ENCODE measurements at regions not wholly inside any gene's neighbourhood (a gene's known extent, or its start where the extent isn't known, plus 50 kb on each side); places are given as distances from the start of the nearest gene placed in this dataset.

GRCh38 chr7:67301667-67302066 lies 305.0 kb downstream of the TYW1 start:
- H2BK5ac ChIP-seq (ENCODE audit: low read depth, low read length, poor library complexity, severe bottlenecking) = no peak overlapping the region
- dilution Hi-C loops (cut with HindIII; ENCODE audit: low sequenced_read_pairs, unreplicated experiment) (no loop called here), in situ Hi-C loops (cut with MboI; ENCODE audit: low sequenced_read_pairs) (no loop called here), intact Hi-C loops (cut with micrococcal nuclease) (no loop called here)
- no peak overlapping the region for H3K18ac ChIP-seq (ENCODE audit: low read depth, low read length)
- H3K4me1 ChIP-seq (ENCODE audit: control insufficient read depth, insufficient read depth, low read length) = no peaks in the 10 kb centered on the region
- ChIA-PET CTCF (no interaction called here), POLR2A (ENCODE audit: unreplicated experiment) (interaction anchor here (0.5 kb wide), 1 partner anchor 27 kb away, joined by 4 read pairs; no protein-coding TSS in a partner anchor)
- ATAC-seq (ENCODE audit: low read depth) (no peak), DNase-seq (peak; percentile 25)
- no peaks in the 10 kb centered on the region for H3K9me3 ChIP-seq (ENCODE audit: control insufficient read depth, insufficient read depth, low read length)
- peaks cover 3% of the 10 kb centered on the region; the same call in 1 of the 2 replicates for H3K9me1 ChIP-seq (ENCODE audit: insufficient read depth, low read length)
- H3K27ac ChIP-seq (ENCODE audit: insufficient read depth, low read length) = no peak overlapping the region
- no peak overlapping the region for H4K5ac ChIP-seq (ENCODE audit: low read depth, low read length)
- H2AFZ ChIP-seq (replicated peaks; ENCODE audit: low read length, poor library complexity) = peak overlapping the region; percentile 97
- H2AK9ac ChIP-seq (replicated peaks; ENCODE audit: low read depth, low read length, poor library complexity) = no peak overlapping the region
- H4K91ac ChIP-seq (ENCODE audit: insufficient read depth, low read depth, low read length) = no peak overlapping the region
- no peak overlapping the region for H3K4ac ChIP-seq (ENCODE audit: low read depth, low read length)
- BruUV-seq (replicated peaks) = no TSS peak
- peak overlapping the region; percentile 81; the same call in 1 of the 2 replicates for H3K14ac ChIP-seq (replicated peaks; ENCODE audit: low read depth, low read length)
- no peaks in the 10 kb centered on the region for H4K20me1 ChIP-seq (ENCODE audit: insufficient read depth, low read length)
- H2BK20ac ChIP-seq (ENCODE audit: low read depth, low read length) = no peak overlapping the region
- no peaks in the 10 kb centered on the region for H3K36me3 ChIP-seq (ENCODE audit: control insufficient read depth, insufficient read depth, low read length)
- no peaks in the 10 kb centered on the region for H3K27me3 ChIP-seq (ENCODE audit: control insufficient read depth, insufficient read depth, low read length)
- no peak overlapping the region for H2BK15ac ChIP-seq (ENCODE audit: low read depth, low read length)
- peaks cover 6 to 14% of the 10 kb centered on the region in 2 experiments; a peak in 3 of 4 replicates for H3K79me1 ChIP-seq (ENCODE audit: low read depth in 1 of 2, low read length in 2 of 2)
- H3K9ac ChIP-seq (ENCODE audit: low read depth, low read length) = peak overlapping the region; percentile 59
- no peak overlapping the region for H2BK120ac ChIP-seq (ENCODE audit: low read depth, low read length)
- no peak overlapping the region for H3K23ac ChIP-seq (ENCODE audit: low read depth, low read length)
- H3K56ac ChIP-seq (ENCODE audit: extremely low read depth, insufficient read depth, low read length) = no peak overlapping the region
- peak overlapping the region; percentile 64 for H3K4me3 ChIP-seq (ENCODE audit: insufficient read depth, low read depth, low read length)
- WGBS, 2 experiments (ENCODE audit: extremely low coverage in 2 of 2, insufficient read length in 1 of 2) = no CpG with 5 or more reads among the region's 10 CpGs
- H3K4me2 ChIP-seq (ENCODE audit: low read depth, low read length) = peak overlapping the region; percentile 67
- H2AK5ac ChIP-seq (ENCODE audit: low read depth, low read length) = no peak overlapping the region
- H4K8ac ChIP-seq (ENCODE audit: low read depth in 2 of 2, low read length in 2 of 2) = peak overlapping the region in 1 of 2 experiments; percentile 78; a peak in 2 of 4 replicates
- TF ChIP-seq USF2 (IDR thresholded peaks at IDR 0.05; ENCODE audit: low read depth, low read length) = no peak
- no peak for TF ChIP-seq MAFK (IDR thresholded peaks at IDR 0.05; ENCODE audit: low read depth, low read length)
- no peak for TF ChIP-seq BHLHE40 (IDR thresholded peaks at IDR 0.05; ENCODE audit: low read depth, low read length)
- TF ChIP-seq RCOR1 (IDR thresholded peaks at IDR 0.05; ENCODE audit: insufficient replicate concordance, low read length) = no peak
- no peak for TF ChIP-seq MXI1 (IDR thresholded peaks at IDR 0.05; ENCODE audit: borderline replicate concordance, low read depth, low read length)
- no peak for TF ChIP-seq FOS (IDR thresholded peaks at IDR 0.05; ENCODE audit: low read depth, low read length)

All from IMR-90 (cell line).